H1 (cell line): ENCODE measurements at regions not wholly inside any gene's neighbourhood (a gene's known extent, or its start where the extent isn't known, plus 50 kb on each side); places are given as distances from the start of the nearest gene placed in this dataset.

ENCODE experiments used
- CTCF ChIA-PET: fragments of 300-600 bp; sonication (Branson Sonifier 250); formaldehyde crosslinking; loops from one replicate; lab custom pipeline; 2021; ENCODE audit not compliant: partially characterized antibody; lab: Charles Lee
- POLR2A ChIA-PET: fragments of 300-600 bp; sonication (Branson Sonifier 250); formaldehyde crosslinking; loops from one replicate; lab custom pipeline; 2021; ENCODE audit warnings: inconsistent platforms; ENCODE audit not compliant: partially characterized antibody; lab: Charles Lee
- DNase-seq, 2 experiments: peaks; one replicate each; pipeline versions ENCODE4 v3.0.0 to v3.0.0-alpha.2; 2010 to 2022; ENCODE audit warnings: low spot score in 2 of 2, low read depth in 1 of 2, mixed read lengths in 1 of 2
- FAIRE-seq: peaks from 2 replicates; lab custom pipeline; 2011; peaks lifted over from hg19 to GRCh38; lab: Jason Lieb, UNC
- H2AFZ ChIP-seq: 2 replicates; pipeline ENCODE4 v1.8.1; 2012; ENCODE audit warnings: low read length, inconsistent platforms
- H2AK5ac ChIP-seq: 2 replicates; pipeline ENCODE4 v1.6.1; 2013; ENCODE audit warnings: low read depth, low read length
- H2BK120ac ChIP-seq: replicated peaks from 2 replicates; pipeline ENCODE3; 2013; ENCODE audit warnings: low read depth, low read length, inconsistent platforms
- H2BK12ac ChIP-seq: 2 replicates; pipeline ENCODE4 v1.6.1; 2013; ENCODE audit warnings: low read depth, low read length
- H2BK15ac ChIP-seq: 2 replicates; pipeline ENCODE4 v1.6.1; 2013; ENCODE audit warnings: low read length
- H2BK20ac ChIP-seq: 2 replicates; pipeline ENCODE4 v1.6.1; 2013; ENCODE audit warnings: low read length
- H2BK5ac ChIP-seq: 2 replicates; pipeline ENCODE4 v1.6.1; 2013; ENCODE audit warnings: low read depth, low read length
- H3K14ac ChIP-seq: 2 replicates; pipeline ENCODE4 v1.6.1; 2013; ENCODE audit warnings: inconsistent platforms; ENCODE audit not compliant: insufficient read length
- H3K18ac ChIP-seq: 2 replicates; pipeline ENCODE4 v1.6.1; 2013; ENCODE audit warnings: low read length; ENCODE audit errors: extremely low read depth
- H3K23ac ChIP-seq: 2 replicates; pipeline ENCODE4 v1.6.1; 2013; ENCODE audit warnings: inconsistent platforms; ENCODE audit not compliant: insufficient read length
- H3K23me2 ChIP-seq: 2 replicates; pipeline ENCODE4 v1.6.1; 2013; ENCODE audit warnings: low read depth, low read length
- H3K27ac ChIP-seq: 2 replicates; pipeline ENCODE4 v1.6.1; 2011; ENCODE audit warnings: low read depth, low read length, inconsistent platforms
- H3K27me3 ChIP-seq, 4 experiments: replicated peaks in 1 of 4; 1 replicate in 1 of 4; 2 replicates in 3 of 4; pipeline versions ENCODE4 v1.6.1 to v1.8.1; 2011 to 2013; ENCODE audit warnings: low read length in 3 of 4, mild to moderate bottlenecking in 3 of 4, inconsistent platforms in 2 of 4, mixed read lengths in 2 of 4, moderate library complexity in 1 of 4; ENCODE audit not compliant: control insufficient read depth in 3 of 4, insufficient read depth in 3 of 4; ENCODE audit errors: extremely low read depth in 1 of 4
- H3K36me3 ChIP-seq, 4 experiments: 2 replicates each; pipeline versions ENCODE4 v1.6.1 to v1.8.1; 2011 to 2013; ENCODE audit warnings: mild to moderate bottlenecking in 4 of 4, low read length in 3 of 4, moderate library complexity in 2 of 4, control low read depth in 1 of 4, inconsistent platforms in 1 of 4; ENCODE audit not compliant: insufficient read depth in 4 of 4, control insufficient read depth in 2 of 4
- H3K4ac ChIP-seq: replicated peaks from 2 replicates; pipeline ENCODE3; 2013; ENCODE audit warnings: low read length, low read depth, mixed read lengths, inconsistent platforms; ENCODE audit not compliant: insufficient read length
- H3K4me1 ChIP-seq, 4 experiments: replicated peaks in 1 of 4; 1 replicate in 1 of 4; 2 replicates in 3 of 4; pipeline versions ENCODE4 v1.6.1 to v1.8.1; 2011 to 2013; ENCODE audit warnings: low read length in 3 of 4, inconsistent platforms in 2 of 4, mixed read lengths in 1 of 4; ENCODE audit not compliant: insufficient read depth in 4 of 4, control insufficient read depth in 3 of 4
- H3K4me2 ChIP-seq, 2 experiments: 2 replicates each; pipeline versions ENCODE4 v1.6.1 to v1.8.1; 2011 to 2013; ENCODE audit warnings: low read depth in 2 of 2, low read length in 2 of 2, control low read depth in 1 of 2, inconsistent platforms in 1 of 2, mild to moderate bottlenecking in 1 of 2; ENCODE audit not compliant: insufficient read depth in 1 of 2
- H3K4me3 ChIP-seq, 4 experiments: fragments of 200-600, 300-600 bp in 1 of 4; sonication (generic), shearing (Covaris generic), sonication (Bioruptor Twin) in 1 of 4; 2 replicates each; pipeline versions ENCODE4 v1.5.1 to v1.8.1; 2011 to 2016; ENCODE audit warnings: low read length in 4 of 4, low read depth in 3 of 4, control low read depth in 2 of 4, inconsistent platforms in 2 of 4, mild to moderate bottlenecking in 2 of 4, mixed read lengths in 1 of 4, moderate library complexity in 1 of 4; ENCODE audit not compliant: insufficient read depth in 2 of 4; ENCODE audit errors: extremely low read depth in 1 of 4
- H3K56ac ChIP-seq: replicated peaks from 2 replicates; pipeline ENCODE3; 2013; ENCODE audit warnings: low read depth, mild to moderate bottlenecking, mixed read lengths, low read length, inconsistent platforms; ENCODE audit not compliant: insufficient read length
- H3K79me1 ChIP-seq: 2 replicates; pipeline ENCODE4 v1.6.1; 2013; ENCODE audit warnings: low read depth, low read length, control low read depth
- H3K79me2 ChIP-seq, 2 experiments: 2 replicates each; pipeline versions ENCODE4 v1.6.1 to v1.8.1; 2012 to 2013; ENCODE audit warnings: low read length in 2 of 2, mild to moderate bottlenecking in 2 of 2, inconsistent platforms in 1 of 2; ENCODE audit not compliant: insufficient read depth in 2 of 2, control insufficient read depth in 1 of 2
- H3K9ac ChIP-seq, 4 experiments: replicated peaks in 1 of 4; 1 replicate in 1 of 4; 2 replicates in 3 of 4; pipeline versions ENCODE4 v1.6.1 to v1.8.1; 2011 to 2013; ENCODE audit warnings: low read depth in 3 of 4, low read length in 3 of 4, control low read depth in 2 of 4, mild to moderate bottlenecking in 2 of 4, moderate library complexity in 2 of 4, inconsistent platforms in 1 of 4; ENCODE audit errors: extremely low read depth in 1 of 4
- H3K9me3 ChIP-seq, 2 experiments: 2 replicates each; pipeline versions ENCODE4 v1.6.1 to v1.8.1; 2012 to 2013; ENCODE audit warnings: mild to moderate bottlenecking in 2 of 2, moderate library complexity in 2 of 2, control low read depth in 1 of 2, inconsistent platforms in 1 of 2, low read depth in 1 of 2, low read length in 1 of 2, mixed read lengths in 1 of 2; ENCODE audit not compliant: insufficient read depth in 2 of 2
- H4K20me1 ChIP-seq, 2 experiments: replicated peaks in 1 of 2; 2 replicates each; pipeline versions ENCODE3 to v1.8.1; 2011 to 2013; ENCODE audit warnings: inconsistent platforms in 2 of 2, low read length in 2 of 2, mild to moderate bottlenecking in 1 of 2; ENCODE audit not compliant: insufficient read depth in 2 of 2, control insufficient read depth in 1 of 2
- H4K5ac ChIP-seq: 2 replicates; pipeline ENCODE4 v1.6.1; 2013; ENCODE audit warnings: low read length, low read depth, mixed read lengths, inconsistent platforms; ENCODE audit not compliant: insufficient read length
- H4K8ac ChIP-seq: 2 replicates; pipeline ENCODE4 v1.8.0; 2013; ENCODE audit warnings: mild to moderate bottlenecking, moderate library complexity, low read length, inconsistent platforms; ENCODE audit not compliant: insufficient read depth; ENCODE audit errors: extremely low read depth
- H4K91ac ChIP-seq: replicated peaks from 2 replicates; pipeline ENCODE3; 2013; ENCODE audit warnings: low read length, mixed read lengths, inconsistent platforms; ENCODE audit not compliant: insufficient read length
- BACH1 ChIP-seq: IDR thresholded peaks from 2 replicates; pipeline ENCODE4 v1.6.1; 2012; ENCODE audit warnings: low read length, improper control_type of control experiment
- BRCA1 ChIP-seq: IDR thresholded peaks from 2 replicates; pipeline ENCODE4 v1.6.1; 2012; ENCODE audit warnings: low read depth, low read length, improper control_type of control experiment
- KDM1A ChIP-seq: fragments of 200-600, 300-600 bp; sonication (generic); IDR thresholded peaks from 2 replicates; pipeline ENCODE4 v1.7.1; 2016; ENCODE audit warnings: mild to moderate bottlenecking, low read length, borderline replicate concordance
- RAD21 ChIP-seq, 2 experiments: IDR thresholded peaks in 1 of 2; conservative IDR thresholded peaks in 1 of 2; 2 replicates each; pipeline ENCODE4 v1.6.1; 2011; ENCODE audit warnings: low read depth in 2 of 2, low read length in 2 of 2, improper control_type of control experiment in 1 of 2, inconsistent platforms in 1 of 2, mild to moderate bottlenecking in 1 of 2, moderate library complexity in 1 of 2
- TEAD4 ChIP-seq: IDR thresholded peaks from 2 replicates; pipeline ENCODE4 v1.6.1; 2012; ENCODE audit warnings: low read depth, low read length, inconsistent platforms, mixed read lengths
- WGBS, 2 experiments: shearing (Covaris generic) in 1 of 2; methylation state at CpG; one replicate each; pipeline versions ENCODE4 v1.1.6 to v1.1.7; 2013 to 2015; ENCODE audit warnings: low lambda C conversion rate in 2 of 2, mixed read lengths in 2 of 2, inconsistent platforms in 1 of 2, low coverage in 1 of 2, missing lambda C conversion rate in 1 of 2; ENCODE audit not compliant: insufficient replicate concordance in 2 of 2, insufficient coverage in 1 of 2, insufficient read length in 1 of 2; ENCODE audit errors: extremely low coverage in 1 of 2, missing lambda C conversion rate in 1 of 2; 5-methylcytosine and 5-hydroxymethylcytosine counted together

DNA sequence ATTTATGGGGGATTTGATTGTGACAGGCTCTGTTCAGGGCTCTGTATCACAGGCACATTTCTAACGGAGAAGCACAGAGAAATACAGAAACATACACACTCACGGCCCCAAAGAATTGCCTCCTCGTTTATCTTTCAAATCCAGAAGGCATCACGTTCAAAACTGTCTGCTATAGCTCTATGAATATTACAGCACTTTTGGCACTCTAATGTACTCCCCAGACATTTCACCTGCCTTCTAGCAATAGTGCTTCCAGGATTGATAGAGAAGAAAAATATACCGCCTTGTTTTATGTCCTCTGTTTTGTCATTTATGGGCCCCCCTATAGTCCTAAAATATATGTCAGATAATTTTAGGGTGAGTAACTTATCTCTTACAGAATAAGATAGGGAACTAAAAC lies 947.5 kb downstream of the ANKRD7 start:
- H3K27me3 ChIP-seq: no peaks in the 10 kb centered on the region

More for the DNA sequence above, 947.5 kb downstream of the ANKRD7 start:
- Histone ChIP-seq H3K27ac (no peak overlapping the region), H2BK12ac (no peak overlapping the region), H3K14ac (no peak overlapping the region), H3K23ac (no peak overlapping the region), H2BK120ac (no peak overlapping the region), H4K91ac (no peak overlapping the region), H3K79me1 (no peaks in the 10 kb centered on the region), H3K23me2 (no peaks in the 10 kb centered on the region), H4K8ac (no peak overlapping the region), H2BK15ac (no peak overlapping the region), H2AFZ (0 out of 2 replicates have a peak overlapping the region, but pooled peaks have one; percentile 16), H2BK20ac (no peak overlapping the region), H3K4me2 (no peak overlapping the region), H4K5ac (no peak overlapping the region), H2AK5ac (no peak overlapping the region), H3K9me3 (peaks cover 0 to 3% of the 10 kb centered on the region in 2 experiments; a peak in 1 of 4 replicates), H3K56ac (no peak overlapping the region), H3K4ac (no peak overlapping the region), H3K4me1 (peaks cover 0 to 3% (median 0%) of the 10 kb centered on the region in 4 experiments; a peak in 3 of 7 replicates), H3K18ac (no peak overlapping the region), H3K9ac (no peak overlapping the region), H3K36me3 (no peaks in the 10 kb centered on the region), H4K20me1 (no peaks in the 10 kb centered on the region), H2BK5ac (no peak overlapping the region), H3K79me2 (no peaks in the 10 kb centered on the region), H3K4me3 (no peak overlapping the region)
- WGBS, 2 experiments: 92% methylated on average over 5 of the region's 5 CpGs; no CpG with 5 or more reads in 1 of the 2 experiments
- TF ChIP-seq KDM1A: no peak
- TF ChIP-seq BRCA1: no peak
- no peak for TF ChIP-seq TEAD4
- no peak for TF ChIP-seq RAD21 (IDR thresholded peaks at IDR 0.05 in 1 of 2, conservative IDR thresholded peaks at IDR 0.05 in 1 of 2; ENCODE audit: low read depth in 2 of 2, low read length in 2 of 2)
- no peak for TF ChIP-seq BACH1
- FAIRE-seq (no peak), DNase-seq (no peak)
- ChIA-PET CTCF (interaction anchor here (1.5 kb wide), 1 partner anchor 25 kb away, joined by 3 read pairs; no protein-coding TSS in a partner anchor), POLR2A (no interaction called here)
